CD8-positive, alpha-beta memory T cell (primary cell): ENCODE measurements at regions not wholly inside any gene's neighbourhood (a gene's known extent, or its start where the extent isn't known, plus 50 kb on each side); places are given as distances from the start of the nearest gene placed in this dataset.

Experiments used
- CTCF ChIA-PET: fragments of 350-600 bp; sonication (Branson Sonifier 250); formaldehyde crosslinking; loops from one replicate; lab custom pipeline; 2021; ENCODE audit warnings: antibody characterized with exemption; lab: Charles Lee
- POLR2A ChIA-PET: fragments of 350-600 bp; sonication (Branson Sonifier 250); formaldehyde crosslinking; loops from one replicate; lab custom pipeline; 2021; ENCODE audit warnings: antibody characterized with exemption; lab: Charles Lee
- DNase-seq, 5 donors: peaks; one replicate each; pipeline versions ENCODE4 v3.0.0 to v3.0.0-alpha.2; 2020 to 2022; ENCODE audit warnings: mixed read lengths in 1 of 5
- H3K27ac ChIP-seq: one replicate; pipeline ENCODE4 v1.7.0; 2013; ENCODE audit warnings: low read depth, mild to moderate bottlenecking, low read length, moderate library complexity
- H3K27me3 ChIP-seq: 2 replicates; pipeline ENCODE4 v1.7.0; 2013; ENCODE audit warnings: low read length, mild to moderate bottlenecking; ENCODE audit not compliant: insufficient read depth, poor library complexity, severe bottlenecking
- H3K36me3 ChIP-seq: 2 replicates; pipeline ENCODE4 v1.7.0; 2013; ENCODE audit warnings: mild to moderate bottlenecking, low read length, moderate library complexity; ENCODE audit not compliant: insufficient read depth
- H3K4me1 ChIP-seq: 2 replicates; pipeline ENCODE4 v1.7.0; 2013; ENCODE audit warnings: mild to moderate bottlenecking, low read length, moderate library complexity; ENCODE audit not compliant: insufficient read depth
- H3K4me3 ChIP-seq: 2 replicates; pipeline ENCODE4 v1.7.0; 2013; ENCODE audit warnings: mild to moderate bottlenecking, low read length
- H3K9me3 ChIP-seq: 2 replicates; pipeline ENCODE4 v1.7.0; 2013; ENCODE audit warnings: mild to moderate bottlenecking, low read length
- H3K27ac Mint-ChIP-seq, 8 donors: one replicate each; pipeline ENCODE4 v1.8.0; 2020 to 2021; ENCODE audit warnings: mixed read lengths in 8 of 8, mild to moderate bottlenecking in 6 of 8, inconsistent platforms in 3 of 8, moderate library complexity in 3 of 8
- H3K27me3 Mint-ChIP-seq, 2 donors: one replicate each; pipeline ENCODE4 v1.8.0; 2020 to 2021; ENCODE audit warnings: mixed read lengths in 2 of 2, mild to moderate bottlenecking in 1 of 2, moderate library complexity in 1 of 2
- H3K36me3 Mint-ChIP-seq, 3 donors: one replicate each; pipeline ENCODE4 v1.8.0; 2020 to 2021; ENCODE audit warnings: mixed read lengths in 3 of 3, inconsistent platforms in 1 of 3, mild to moderate bottlenecking in 1 of 3
- H3K4me1 Mint-ChIP-seq, 3 donors: one replicate each; pipeline ENCODE4 v1.8.0; 2020 to 2021; ENCODE audit warnings: mixed read lengths in 3 of 3, inconsistent platforms in 1 of 3, mild to moderate bottlenecking in 1 of 3
- H3K4me3 Mint-ChIP-seq, 7 donors: one replicate each; pipeline ENCODE4 v1.8.0; 2020 to 2021; ENCODE audit warnings: mixed read lengths in 7 of 7, mild to moderate bottlenecking in 6 of 7, moderate library complexity in 4 of 7, inconsistent platforms in 2 of 7
- H3K9me3 Mint-ChIP-seq, 5 donors: one replicate each; pipeline ENCODE4 v1.8.0; 2020 to 2022; ENCODE audit warnings: mixed read lengths in 5 of 5, mild to moderate bottlenecking in 3 of 5, moderate library complexity in 2 of 5, inconsistent platforms in 1 of 5

DNA sequence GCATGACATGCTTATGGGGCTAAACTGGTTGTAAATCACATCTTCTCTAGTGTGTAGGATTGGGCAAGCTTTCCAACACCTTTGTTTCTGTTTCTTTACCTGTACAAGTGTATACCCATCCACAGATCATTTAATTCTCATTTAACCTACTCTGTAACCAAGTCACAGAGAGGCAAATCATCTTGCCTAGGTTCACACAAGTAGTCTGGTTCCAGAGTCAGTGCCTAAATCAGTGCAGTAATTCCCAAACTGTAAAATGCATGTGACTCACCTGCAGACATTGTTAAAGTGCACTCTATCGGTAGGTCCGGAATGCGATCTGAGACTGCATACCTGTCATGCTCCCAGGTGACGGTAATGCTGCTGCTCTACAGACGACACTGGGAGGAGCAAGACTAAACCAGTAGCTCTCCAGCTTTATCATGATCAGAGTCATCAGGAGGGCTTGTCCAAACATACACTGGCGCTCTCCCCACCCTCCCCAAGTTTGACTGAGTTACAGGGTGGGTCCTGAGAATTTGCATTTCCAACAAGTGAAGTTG lies 107.9 kb upstream of the FREM1 start:
- H3K36me3 Mint-ChIP-seq, result no peaks in the 10 kb centered on the region
- no peaks in the 10 kb centered on the region for H3K36me3 ChIP-seq
- H3K4me3 Mint-ChIP-seq, result no peak overlapping the region
- no peaks in the 10 kb centered on the region for H3K4me1 ChIP-seq
- H3K4me1 Mint-ChIP-seq, result no peaks in the 10 kb centered on the region
- no peak overlapping the region for H3K4me3 ChIP-seq
- H3K27me3 ChIP-seq, result no peaks in the 10 kb centered on the region
- POLR2A ChIA-PET, result no interaction called here
- CTCF ChIA-PET, result no interaction called here
- no peaks in the 10 kb centered on the region for H3K9me3 ChIP-seq
- H3K9me3 Mint-ChIP-seq, result peaks cover 0 to 2% (median 0%) of the 10 kb centered on the region in 5 donors
- no peak for DNase-seq
- H3K27ac Mint-ChIP-seq, result no peak overlapping the region
- H3K27ac ChIP-seq, result no peak overlapping the region
- peaks cover 0 to 3% of the 10 kb centered on the region in 2 donors for H3K27me3 Mint-ChIP-seq

DNA sequence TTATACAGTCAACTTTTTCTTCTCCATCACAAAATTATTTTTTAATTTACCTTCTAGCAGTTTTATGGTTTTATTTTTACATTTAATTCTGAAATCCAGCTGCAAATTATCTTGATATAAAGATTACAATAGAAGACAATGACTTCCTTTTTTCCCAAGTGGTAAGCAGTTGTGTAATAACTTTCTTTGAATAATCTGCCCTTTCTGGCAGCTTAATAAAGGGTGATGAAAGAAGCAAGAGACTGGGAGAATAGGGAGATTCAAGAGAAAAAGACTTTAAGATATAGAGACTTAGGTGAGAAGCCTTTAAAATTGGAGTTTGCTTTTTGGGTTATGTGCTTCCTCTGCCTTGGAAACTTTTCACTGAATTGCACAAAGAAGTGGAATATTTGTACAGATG lies 100.4 kb upstream of the FREM1 start:
- Histone ChIP-seq H3K9me3 (no peaks in the 10 kb centered on the region), H3K36me3 (no peaks in the 10 kb centered on the region), H3K4me1 (no peaks in the 10 kb centered on the region), H3K27ac (no peak overlapping the region), H3K4me3 (no peak overlapping the region), H3K27me3 (no peaks in the 10 kb centered on the region)
- no peak for DNase-seq
- Mint-ChIP-seq H3K36me3 (no peaks in the 10 kb centered on the region), H3K4me3 (no peak overlapping the region), H3K9me3 (no peaks in the 10 kb centered on the region), H3K4me1 (no peaks in the 10 kb centered on the region), H3K27me3 (no peaks in the 10 kb centered on the region), H3K27ac (no peak overlapping the region)
- POLR2A ChIA-PET, result no interaction called here
- CTCF ChIA-PET, result no interaction called here

DNA sequence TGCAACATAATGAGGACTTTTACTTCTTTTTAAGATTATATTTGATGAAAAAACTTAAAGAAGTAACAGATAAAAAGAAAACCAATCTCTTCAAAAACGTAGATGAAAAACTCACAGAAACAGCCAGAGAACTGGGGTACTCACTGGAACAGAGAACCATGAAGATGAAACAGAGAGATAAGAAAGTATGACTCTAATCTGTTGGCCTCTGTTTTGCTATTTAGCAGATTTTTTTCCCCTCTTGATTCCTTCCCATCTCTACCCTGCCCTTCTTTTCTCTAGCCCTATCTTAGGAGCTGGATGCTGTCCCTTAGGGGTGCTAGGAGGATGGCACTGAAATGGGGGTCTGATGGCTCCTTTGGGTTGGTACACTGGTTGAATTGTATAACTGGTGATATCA lies 97.5 kb upstream of the FREM1 start:
- no peak overlapping the region for H3K4me3 ChIP-seq
- DNase-seq, result no peak
- H3K27me3 Mint-ChIP-seq, result no peaks in the 10 kb centered on the region
- no peaks in the 10 kb centered on the region for H3K4me1 Mint-ChIP-seq
- no peak overlapping the region for H3K4me3 Mint-ChIP-seq
- no peaks in the 10 kb centered on the region for H3K36me3 Mint-ChIP-seq
- ChIA-PET CTCF (no interaction called here), POLR2A (no interaction called here)
- H3K36me3 ChIP-seq, result no peaks in the 10 kb centered on the region
- no peak overlapping the region for H3K27ac ChIP-seq
- H3K4me1 ChIP-seq, result no peaks in the 10 kb centered on the region
- H3K27me3 ChIP-seq, result no peaks in the 10 kb centered on the region
- no peaks in the 10 kb centered on the region for H3K9me3 Mint-ChIP-seq
- no peaks in the 10 kb centered on the region for H3K9me3 ChIP-seq
- H3K27ac Mint-ChIP-seq, result no peak overlapping the region

DNA sequence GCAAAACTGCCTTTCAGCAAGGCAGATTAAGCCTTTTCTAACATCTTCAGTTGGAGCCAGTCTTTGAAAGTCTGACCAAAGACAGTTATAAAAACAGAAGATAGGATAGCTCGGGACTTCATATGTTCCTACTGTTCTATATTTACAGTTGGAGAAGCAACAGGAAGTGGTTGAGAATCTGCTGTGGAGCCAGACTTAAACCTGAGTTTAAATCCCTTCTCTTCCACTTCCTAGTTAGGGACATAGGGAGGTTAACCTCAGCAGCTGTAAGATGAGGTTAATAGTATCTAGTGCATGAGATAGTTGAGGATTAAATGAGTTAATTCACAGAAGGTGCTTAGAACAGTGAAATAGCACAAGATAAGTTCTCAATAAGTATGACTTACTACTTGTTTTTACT lies 84.5 kb upstream of the FREM1 start:
- no peak for DNase-seq
- Histone ChIP-seq H3K4me1 (peaks cover 29% of the 10 kb centered on the region), H3K4me3 (no peak overlapping the region), H3K36me3 (no peaks in the 10 kb centered on the region), H3K9me3 (no peaks in the 10 kb centered on the region), H3K27me3 (no peaks in the 10 kb centered on the region), H3K27ac (no peak overlapping the region)
- CTCF ChIA-PET, result no interaction called here
- no peak overlapping the region for H3K27ac Mint-ChIP-seq
- H3K4me1 Mint-ChIP-seq, result peaks cover 24 to 31% (median 27%) of the 10 kb centered on the region in 3 donors
- peaks cover 2 to 14% (median 3%) of the 10 kb centered on the region in 5 donors for H3K9me3 Mint-ChIP-seq
- H3K27me3 Mint-ChIP-seq, result peaks cover 21 to 25% of the 10 kb centered on the region in 2 donors
- no peaks in the 10 kb centered on the region for H3K36me3 Mint-ChIP-seq
- H3K4me3 Mint-ChIP-seq, result no peak overlapping the region
- POLR2A ChIA-PET, result no interaction called here

DNA sequence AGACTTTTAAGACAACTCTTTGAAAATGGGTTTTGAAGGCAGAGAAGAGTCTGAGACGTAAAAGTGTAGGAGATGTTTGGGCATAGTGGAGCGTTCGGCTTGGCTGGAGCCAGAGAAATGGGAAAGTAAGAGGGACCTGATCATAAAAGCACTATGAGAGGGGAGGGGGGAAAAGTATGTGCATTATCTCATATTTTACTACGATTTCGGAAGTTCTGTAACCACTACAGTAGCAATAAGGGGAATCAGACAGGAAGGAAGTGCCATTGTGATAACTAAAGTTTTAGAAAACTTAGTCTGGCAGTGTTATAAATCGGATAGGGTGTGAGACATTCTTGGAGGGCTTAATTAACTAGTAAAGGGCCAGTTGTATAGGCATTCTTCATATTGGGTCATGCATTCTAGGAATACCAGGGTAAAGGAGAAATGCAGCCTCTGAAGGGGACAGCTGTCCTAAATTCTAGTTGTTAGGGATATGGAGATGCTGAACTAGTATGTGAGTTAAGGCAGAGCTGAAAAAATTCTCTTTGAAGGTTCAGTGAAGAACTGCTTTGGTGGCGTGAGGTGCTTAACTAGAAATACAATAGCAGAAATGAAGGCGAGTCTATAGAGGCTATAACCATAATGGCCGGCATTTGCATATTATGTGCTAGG lies 83.8 kb upstream of the FREM1 start:
- Mint-ChIP-seq H3K27ac (peak overlapping the region in 3 of 8 donors; percentile 1 to 59 (median 23)), H3K4me1 (peaks cover 24 to 31% (median 27%) of the 10 kb centered on the region in 3 donors), H3K27me3 (peaks cover 21 to 29% of the 10 kb centered on the region in 2 donors), H3K4me3 (peak overlapping the region; percentile 36 to 83 (median 48)), H3K9me3 (peaks cover 2 to 16% (median 4%) of the 10 kb centered on the region in 5 donors), H3K36me3 (no peaks in the 10 kb centered on the region)
- Histone ChIP-seq H3K27ac (no peak overlapping the region), H3K9me3 (no peaks in the 10 kb centered on the region), H3K4me1 (peaks cover 29% of the 10 kb centered on the region), H3K27me3 (no peaks in the 10 kb centered on the region), H3K36me3 (no peaks in the 10 kb centered on the region), H3K4me3 (peak overlapping the region; percentile 67)
- peak in 1 of 5 donors; percentile 34 for DNase-seq
- ChIA-PET POLR2A (no interaction called here), CTCF (no interaction called here)

DNA sequence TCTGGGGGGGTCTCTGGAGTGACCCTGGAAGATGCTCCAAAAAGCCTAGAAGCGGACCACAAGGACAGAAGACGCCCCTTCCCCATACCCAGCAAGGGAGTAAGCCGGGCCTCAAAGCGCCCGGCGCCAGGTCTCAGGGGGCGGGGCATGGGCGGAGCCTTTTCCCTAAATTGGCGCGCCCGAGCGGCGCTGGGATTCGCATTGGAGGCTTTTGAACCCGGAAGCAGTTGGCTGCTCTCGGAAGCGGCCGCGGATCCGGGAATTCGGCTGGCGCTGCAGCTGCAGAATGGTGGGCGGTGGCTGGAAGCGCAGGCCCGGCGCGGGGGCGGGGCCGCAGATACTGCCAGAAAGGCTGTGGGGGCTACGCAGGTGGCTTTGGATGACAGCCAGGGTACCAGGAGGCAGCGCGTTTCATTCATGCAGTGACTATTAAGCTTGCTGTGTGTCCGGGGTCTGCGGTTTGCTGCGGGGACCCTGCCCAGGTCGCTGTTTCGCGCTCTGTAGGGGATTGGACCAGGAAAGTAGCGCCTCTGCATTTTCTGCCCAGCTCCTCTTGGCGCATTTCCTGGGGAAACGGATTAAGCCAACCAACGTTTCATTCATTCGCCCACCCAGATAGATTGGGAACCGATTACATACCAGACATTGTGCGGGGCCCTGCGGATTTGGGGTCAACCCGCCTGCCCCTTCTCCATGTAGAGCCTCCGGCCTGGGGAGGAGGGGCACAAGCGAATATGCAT lies 83.0 kb upstream of the FREM1 start:
- H3K9me3 Mint-ChIP-seq, result peaks cover 2 to 16% (median 4%) of the 10 kb centered on the region in 5 donors
- H3K36me3 ChIP-seq, result no peaks in the 10 kb centered on the region
- H3K27me3 ChIP-seq, result no peaks in the 10 kb centered on the region
- H3K4me1 Mint-ChIP-seq, result peaks cover 24 to 31% (median 27%) of the 10 kb centered on the region in 3 donors
- H3K27ac Mint-ChIP-seq, result peak overlapping the region in 3 of 8 donors; percentile 23 to 59 (median 57)
- H3K27ac ChIP-seq, result no peak overlapping the region
- H3K4me3 ChIP-seq, result peak overlapping the region; percentile 67
- DNase-seq, result peak in 3 of 5 donors; percentile 3 to 25 (median 9)
- H3K4me3 Mint-ChIP-seq, result peak overlapping the region; percentile 36 to 83 (median 64)
- no peaks in the 10 kb centered on the region for H3K9me3 ChIP-seq
- CTCF ChIA-PET, result no interaction called here
- H3K27me3 Mint-ChIP-seq, result peaks cover 21 to 30% of the 10 kb centered on the region in 2 donors
- H3K4me1 ChIP-seq, result peaks cover 29% of the 10 kb centered on the region
- POLR2A ChIA-PET, result no interaction called here
- H3K36me3 Mint-ChIP-seq, result no peaks in the 10 kb centered on the region

DNA sequence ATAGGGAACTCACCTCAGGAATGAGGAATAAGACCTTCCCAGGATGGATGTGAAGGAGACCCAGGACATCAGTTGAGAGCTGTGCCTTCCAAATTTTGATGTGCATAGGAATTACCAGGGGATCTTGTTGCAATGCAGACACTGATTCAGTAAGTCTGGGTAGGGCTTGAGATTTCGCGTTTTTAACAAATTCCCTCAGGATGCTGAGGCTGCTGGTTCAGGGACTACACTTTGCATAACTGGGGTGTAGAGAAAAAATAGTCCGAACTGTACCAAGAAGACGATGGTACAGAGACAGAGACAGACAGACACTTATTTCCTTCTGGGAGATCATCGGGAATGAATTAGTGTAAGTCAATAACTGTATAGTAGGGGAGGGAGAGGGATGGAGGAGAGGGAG lies 82.3 kb upstream of the FREM1 start:
- no peaks in the 10 kb centered on the region for H3K27me3 ChIP-seq
- no peaks in the 10 kb centered on the region for H3K36me3 Mint-ChIP-seq
- CTCF ChIA-PET, result no interaction called here
- peak overlapping the region; percentile 67 for H3K4me3 ChIP-seq
- DNase-seq, result no peak
- peak overlapping the region; percentile 12 for H3K27ac ChIP-seq
- H3K4me1 ChIP-seq, result peaks cover 29% of the 10 kb centered on the region
- peaks cover 2 to 16% (median 4%) of the 10 kb centered on the region in 5 donors for H3K9me3 Mint-ChIP-seq
- H3K27ac Mint-ChIP-seq, result peak overlapping the region in 5 of 8 donors; percentile 36 to 57 (median 48)
- H3K27me3 Mint-ChIP-seq, result peaks cover 21 to 30% of the 10 kb centered on the region in 2 donors
- H3K9me3 ChIP-seq, result no peaks in the 10 kb centered on the region
- no peaks in the 10 kb centered on the region for H3K36me3 ChIP-seq
- H3K4me1 Mint-ChIP-seq, result peaks cover 24 to 35% (median 27%) of the 10 kb centered on the region in 3 donors
- H3K4me3 Mint-ChIP-seq, result peak overlapping the region in 6 of 7 donors; percentile 36 to 68 (median 56)
- POLR2A ChIA-PET, result no interaction called here

DNA sequence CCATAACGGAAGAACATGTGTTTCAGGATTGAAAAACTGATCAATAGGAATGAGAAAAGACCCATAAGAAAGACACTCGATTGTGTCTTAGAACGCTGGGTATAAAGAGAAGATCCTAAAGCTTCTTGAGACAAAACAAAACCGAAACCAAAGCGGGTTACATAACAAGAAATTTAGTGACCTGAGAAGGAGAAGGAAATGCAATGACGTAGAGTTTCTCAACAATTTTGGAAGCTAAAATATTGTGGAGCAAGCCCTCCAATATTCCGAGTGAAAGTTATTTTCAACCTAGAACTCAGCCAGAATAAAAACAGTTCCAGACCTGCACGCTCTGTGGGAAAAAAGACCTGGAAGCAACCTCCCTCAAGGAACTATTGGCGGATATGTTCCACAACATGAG lies 81.9 kb upstream of the FREM1 start:
- peaks cover 24 to 35% (median 27%) of the 10 kb centered on the region in 3 donors for H3K4me1 Mint-ChIP-seq
- H3K36me3 ChIP-seq, result no peaks in the 10 kb centered on the region
- no peaks in the 10 kb centered on the region for H3K36me3 Mint-ChIP-seq
- peaks cover 29% of the 10 kb centered on the region for H3K4me1 ChIP-seq
- peak overlapping the region in 4 of 8 donors; percentile 36 to 57 (median 48) for H3K27ac Mint-ChIP-seq
- H3K4me3 ChIP-seq, result peak overlapping the region; percentile 67
- ChIA-PET POLR2A (no interaction called here), CTCF (no interaction called here)
- peak in 1 of 5 donors; percentile 3 for DNase-seq
- peak overlapping the region in 6 of 7 donors; percentile 36 to 68 (median 56) for H3K4me3 Mint-ChIP-seq
- H3K9me3 Mint-ChIP-seq, result peaks cover 2 to 16% (median 4%) of the 10 kb centered on the region in 5 donors
- no peak overlapping the region for H3K27ac ChIP-seq
- H3K27me3 Mint-ChIP-seq, result peaks cover 22 to 30% of the 10 kb centered on the region in 2 donors
- H3K27me3 ChIP-seq, result no peaks in the 10 kb centered on the region
- no peaks in the 10 kb centered on the region for H3K9me3 ChIP-seq
